T47D (cell line): ENCODE measurements at regions not wholly inside any gene's neighbourhood (a gene's known extent, or its start where the extent isn't known, plus 50 kb on each side); places are given as distances from the start of the nearest gene placed in this dataset.

Experiments used
- DNase-seq, 2 experiments: peaks; one replicate each; pipeline versions ENCODE4 v3.0.0 to v3.0.0-alpha.2; 2011 to 2012; ENCODE audit warnings: low read depth in 1 of 2, low spot score in 1 of 2
- JUND ChIP-seq: IDR thresholded peaks from 2 replicates; pipeline ENCODE4 v1.6.1; 2012; ENCODE audit warnings: low read depth
- in situ Hi-C: cut with HindIII; loops from 2 replicates; pipeline ENCODE4 v1.10.0; 2016; ENCODE audit warnings: low sequenced_read_pairs, low pct_unique_long_range_greater_than_20kb

- in situ Hi-C loops: no loop called here
- no peak for TF ChIP-seq JUND
- no peak for DNase-seq
Measured at GRCh38 chr17:72360386-72360940, 239.6 kb downstream of the SOX9 start.

- in situ Hi-C loops: no loop called here
- DNase-seq: no peak
- no peak for TF ChIP-seq JUND
Measured at GRCh38 chr17:72361892-72362291, 241.1 kb downstream of the SOX9 start.

DNA sequence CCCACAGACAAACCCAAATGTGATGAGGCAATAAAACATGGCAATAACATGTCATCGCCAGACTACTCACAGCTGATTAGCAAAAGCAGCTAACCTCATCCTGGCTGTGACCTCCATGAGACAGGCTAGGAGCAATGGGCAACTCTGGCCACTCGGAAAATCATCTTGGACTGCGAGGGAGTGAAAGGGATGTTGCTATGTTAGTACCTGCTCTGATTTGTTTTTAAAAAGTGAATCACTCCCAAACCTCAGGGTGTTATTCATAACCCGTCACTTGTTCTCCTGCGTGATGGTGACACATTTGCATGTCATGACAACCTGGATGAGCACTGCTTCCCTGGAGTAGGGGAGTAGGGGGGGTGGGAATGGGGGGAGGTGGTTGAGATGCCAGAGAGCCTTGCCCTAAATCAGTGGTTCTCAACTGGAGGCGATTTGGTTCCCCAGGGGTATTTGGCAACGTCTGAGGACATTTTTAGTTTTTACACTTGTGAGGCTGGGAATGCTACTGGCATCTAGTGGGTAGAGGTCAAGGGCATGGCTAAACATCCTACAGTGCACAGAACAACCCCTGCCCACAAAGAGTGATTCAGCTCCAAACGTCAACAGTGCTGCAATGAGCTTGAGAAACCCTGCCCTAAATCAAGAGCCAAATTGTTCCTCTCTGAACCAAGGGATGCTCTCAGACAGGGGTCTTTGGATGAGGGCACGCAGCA lies 241.7 kb downstream of the SOX9 start:
- in situ Hi-C loops: no loop called here
- no peak for DNase-seq
- no peak for TF ChIP-seq JUND

- DNase-seq: no peak
- in situ Hi-C loops: no loop called here
- no peak for TF ChIP-seq JUND
Measured at GRCh38 chr17:72363089-72363610, 242.3 kb downstream of the SOX9 start.

DNA sequence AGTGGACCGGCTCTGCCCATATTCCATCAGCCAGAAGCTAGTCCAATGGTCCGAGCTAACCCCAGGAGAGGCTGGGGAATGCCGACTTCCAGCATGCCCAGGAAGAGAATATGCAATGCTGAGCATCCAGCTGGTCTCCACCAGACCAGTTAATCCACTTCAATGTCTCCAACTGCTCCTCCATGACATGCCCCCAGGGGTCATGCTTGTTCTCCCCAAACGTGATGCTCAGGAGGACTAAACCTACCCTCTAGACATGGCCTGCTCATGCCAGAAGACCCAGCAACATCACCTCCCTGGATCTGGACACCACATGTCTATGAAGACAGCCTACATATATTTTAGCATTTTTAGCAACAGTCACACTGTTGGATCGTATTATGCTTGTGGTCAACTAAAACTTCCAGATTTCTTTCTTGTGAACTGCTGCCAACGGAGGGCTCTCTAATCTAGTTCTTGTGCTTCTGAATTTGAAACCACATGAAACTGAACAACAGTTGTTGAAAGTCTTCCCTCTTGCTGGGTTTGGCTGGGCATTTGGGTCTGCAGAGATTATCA lies 245.1 kb downstream of the SOX9 start:
- TF ChIP-seq JUND: no peak
- in situ Hi-C loops: no loop called here
- peak in 1 of 2 experiments; percentile 40 for DNase-seq

- no peak for DNase-seq
- in situ Hi-C loops: no loop called here
- TF ChIP-seq JUND: no peak
Measured at GRCh38 chr17:72366626-72367025, 245.8 kb downstream of the SOX9 start.

GRCh38 chr17:72368191-72368590 lies 247.4 kb downstream of the SOX9 start:
- no peak for TF ChIP-seq JUND
- no peak for DNase-seq
- in situ Hi-C loops: no loop called here

- no peak for TF ChIP-seq JUND
- in situ Hi-C loops: no loop called here
- no peak for DNase-seq
Measured at GRCh38 chr17:72369366-72369765, 248.5 kb downstream of the SOX9 start.

GRCh38 chr17:72370819-72371218 lies 250.0 kb downstream of the SOX9 start:
- in situ Hi-C loops: no loop called here
- DNase-seq: no peak

DNA sequence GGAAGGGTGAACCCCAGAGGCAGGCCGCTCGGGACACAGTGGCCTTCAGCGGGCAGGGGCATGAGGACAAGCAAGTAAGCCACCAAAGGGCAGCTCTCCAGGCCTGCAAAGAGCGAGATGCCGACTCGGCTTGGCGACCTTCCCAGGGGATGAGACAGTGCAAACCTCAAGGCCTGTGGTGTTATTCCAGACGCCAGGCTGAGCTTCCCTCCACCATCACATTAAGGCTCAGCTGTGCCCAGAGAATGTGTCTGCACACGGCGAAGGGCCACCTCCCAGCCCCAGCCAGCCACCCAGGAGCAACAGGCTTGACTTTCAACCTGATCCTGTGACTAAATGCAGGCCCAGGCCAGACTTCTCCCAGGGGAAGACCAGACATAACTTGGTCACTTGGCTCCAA lies 251.4 kb downstream of the SOX9 start:
- in situ Hi-C loops: no loop called here
- no peak for TF ChIP-seq JUND
- DNase-seq: no peak

More at GRCh38 chr17:72370819-72371218, 250.0 kb downstream of the SOX9 start:
- TF ChIP-seq JUND: no peak

DNA sequence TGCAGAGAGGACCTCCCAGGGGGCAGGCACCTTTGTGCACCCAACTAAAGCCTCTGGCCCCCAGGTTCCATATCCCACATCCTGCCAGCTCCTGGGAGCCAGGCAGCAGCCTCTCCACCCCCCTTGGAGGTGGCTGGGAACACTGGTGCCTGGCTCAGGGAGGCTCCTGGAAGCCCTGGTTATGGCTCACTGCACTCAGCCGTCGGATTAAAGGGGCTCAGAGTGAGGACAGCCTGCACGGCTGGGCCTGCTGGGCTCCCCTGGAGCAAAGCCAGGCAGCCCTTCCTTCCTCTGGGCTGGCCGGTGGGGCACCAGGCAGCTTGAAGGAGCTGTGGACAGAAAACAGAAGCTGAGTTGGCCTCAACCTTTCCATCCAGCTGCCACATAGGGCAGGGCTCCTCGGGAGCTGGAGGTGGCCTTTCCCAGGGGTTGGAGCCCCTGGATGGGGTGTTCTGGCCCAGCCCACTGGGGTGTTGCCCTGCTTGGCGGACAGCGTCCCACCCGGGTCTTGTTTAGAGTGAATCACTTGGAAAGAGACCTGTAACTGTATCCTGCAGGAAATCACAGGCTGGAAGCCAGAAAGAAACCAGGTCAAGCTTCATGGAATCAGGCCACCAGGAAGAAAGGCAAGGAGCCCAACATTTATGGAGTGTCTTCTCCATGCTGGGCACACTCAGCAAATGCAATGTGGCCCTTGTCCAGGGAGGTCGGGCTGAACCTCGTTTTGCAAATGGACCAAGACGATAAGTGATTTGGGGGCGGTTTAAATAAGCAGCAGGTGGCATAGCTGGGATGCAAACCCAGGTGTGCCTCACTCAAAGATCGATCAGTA lies 253.3 kb downstream of the SOX9 start:
- TF ChIP-seq JUND: no peak
- in situ Hi-C loops: no loop called here
- no peak for DNase-seq

GRCh38 chr17:72376526-72377345 lies 255.9 kb downstream of the SOX9 start:
- TF ChIP-seq JUND: no peak
- in situ Hi-C loops: no loop called here
- DNase-seq: no peak
